ENCODE measurements at regions not wholly inside any gene's neighbourhood (a gene's known extent, or its start where the extent isn't known, plus 50 kb on each side); places are given as distances from the start of the nearest gene placed in this dataset.

DNA sequence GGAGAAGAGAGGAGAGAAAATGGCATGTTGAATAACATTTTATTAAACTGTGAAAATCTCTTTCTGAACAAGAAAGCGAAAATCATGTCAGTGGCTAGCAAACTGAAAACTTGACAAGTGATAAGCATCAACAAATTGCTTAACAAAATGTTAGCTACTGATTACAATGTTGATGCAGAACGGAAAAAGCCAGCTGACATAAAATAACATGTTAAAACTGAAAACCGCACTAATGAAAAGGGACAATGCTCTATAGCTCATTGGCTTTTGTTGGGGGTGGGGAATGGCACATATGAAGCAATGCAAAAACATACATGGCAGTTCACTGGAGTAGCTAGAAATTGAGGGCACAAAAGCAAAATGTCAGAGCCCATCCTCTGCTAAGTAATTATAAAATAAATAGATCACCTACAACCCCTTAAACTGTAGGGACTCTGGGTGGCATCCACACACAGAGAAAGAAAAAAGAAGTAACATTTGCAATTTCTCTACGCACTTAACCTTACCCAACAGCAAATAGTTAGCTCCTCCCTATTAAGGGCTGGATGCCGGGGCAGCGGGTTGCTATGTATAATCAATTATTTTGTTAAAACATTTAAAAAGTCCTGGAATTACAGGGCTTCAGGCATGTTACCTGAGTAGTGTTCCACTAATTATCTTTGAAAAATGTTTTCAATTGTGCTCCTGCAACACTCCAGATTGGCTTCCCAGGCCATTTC is 129.2 kb upstream of the USP15 start:
- TF ChIP-seq POLR2AphosphoS5 (IDR thresholded peaks at IDR 0.05; ENCODE audit: low read depth, low read length), result no peak
- TF ChIP-seq SPI1 (IDR thresholded peaks at IDR 0.05; ENCODE audit: low read depth, low read length), result no peak
- no peak for TF ChIP-seq TAF1 (IDR thresholded peaks at IDR 0.05; ENCODE audit: low read depth, low read length)
- FAIRE-seq, result no peak

DNA sequence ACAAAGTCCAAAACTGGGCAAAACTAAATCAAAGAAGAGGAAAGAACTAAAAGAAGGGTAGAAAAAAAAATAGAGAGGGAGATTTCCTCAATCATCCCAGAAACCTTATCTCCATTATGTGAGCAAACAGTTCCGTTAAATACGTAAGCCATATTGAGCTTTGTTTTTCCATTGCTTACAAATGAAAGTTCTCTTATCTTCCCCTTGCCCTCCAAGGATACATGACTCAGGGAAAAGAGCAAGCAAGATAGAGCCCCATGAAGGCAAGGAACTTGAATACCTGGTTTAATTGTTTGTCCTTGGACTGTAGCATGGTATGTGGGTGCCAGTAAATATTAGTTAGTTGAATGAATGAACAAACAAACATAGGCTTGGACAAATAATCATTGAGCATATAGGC is 126.8 kb upstream of the USP15 start:
- no peak for TF ChIP-seq TAF1 (IDR thresholded peaks at IDR 0.05; ENCODE audit: low read depth, low read length)
- no peak for TF ChIP-seq POU2F2 (IDR thresholded peaks at IDR 0.05; ENCODE audit: low read depth, low read length)
- no peak for TF ChIP-seq POLR2A (IDR thresholded peaks at IDR 0.05; ENCODE audit: low read depth, low read length)
- TF ChIP-seq SPI1 (IDR thresholded peaks at IDR 0.05; ENCODE audit: low read depth, low read length), result no peak
- no peak for TF ChIP-seq PAX5 (IDR thresholded peaks at IDR 0.05; ENCODE audit: insufficient read depth, low read length, severe bottlenecking)
- TF ChIP-seq POLR2AphosphoS5 (IDR thresholded peaks at IDR 0.05; ENCODE audit: low read depth, low read length), result no peak
- FAIRE-seq (no peak), DNase-seq (ENCODE audit: insufficient read length, low spot score) (no peak)

More for the DNA sequence above, 129.2 kb upstream of the USP15 start:
- DNase-seq (ENCODE audit: insufficient read length, low spot score), result no peak

DNA sequence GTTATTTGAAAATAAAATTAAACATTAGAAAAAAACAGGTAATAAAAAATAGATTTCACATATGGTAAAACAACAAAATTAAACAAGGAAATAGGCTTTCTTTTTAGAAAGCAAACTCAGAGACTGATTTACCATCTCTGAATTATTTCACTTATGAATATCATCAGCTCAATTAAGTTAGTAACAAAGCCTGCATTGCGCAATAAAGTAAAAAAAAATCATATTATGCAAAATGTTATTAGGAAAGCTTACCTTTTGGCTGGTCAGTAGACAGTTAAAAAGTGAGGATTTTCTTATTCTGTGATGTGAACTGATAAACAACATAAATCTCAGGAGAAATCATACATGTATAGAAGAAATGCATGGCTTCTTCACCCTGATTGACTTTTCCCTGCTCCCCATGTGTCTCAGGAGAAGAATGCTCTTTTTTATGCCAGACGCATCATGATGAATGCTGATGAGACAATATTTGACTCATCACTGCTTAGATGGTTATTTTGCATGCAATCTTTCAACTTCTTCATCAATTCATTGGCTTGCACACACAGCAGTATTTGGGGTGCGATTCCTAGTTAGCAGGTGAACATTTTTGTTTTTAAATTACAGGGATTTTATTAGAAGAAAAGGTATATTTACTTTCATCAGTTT is 124.5 kb upstream of the USP15 start:
- no peak for DNase-seq (ENCODE audit: insufficient read length, low spot score)
- FAIRE-seq, result no peak
- TF ChIP-seq PAX5 (IDR thresholded peaks at IDR 0.05; ENCODE audit: insufficient read depth, low read length, severe bottlenecking), result no peak
- TF ChIP-seq POLR2AphosphoS5 (IDR thresholded peaks at IDR 0.05; ENCODE audit: low read depth, low read length), result no peak
- TF ChIP-seq SPI1 (IDR thresholded peaks at IDR 0.05; ENCODE audit: low read depth, low read length), result no peak
- no peak for TF ChIP-seq POU2F2 (IDR thresholded peaks at IDR 0.05; ENCODE audit: low read depth, low read length)
- TF ChIP-seq POLR2A (IDR thresholded peaks at IDR 0.05; ENCODE audit: low read depth, low read length), result no peak
- no peak for TF ChIP-seq TAF1 (IDR thresholded peaks at IDR 0.05; ENCODE audit: low read depth, low read length)

DNA sequence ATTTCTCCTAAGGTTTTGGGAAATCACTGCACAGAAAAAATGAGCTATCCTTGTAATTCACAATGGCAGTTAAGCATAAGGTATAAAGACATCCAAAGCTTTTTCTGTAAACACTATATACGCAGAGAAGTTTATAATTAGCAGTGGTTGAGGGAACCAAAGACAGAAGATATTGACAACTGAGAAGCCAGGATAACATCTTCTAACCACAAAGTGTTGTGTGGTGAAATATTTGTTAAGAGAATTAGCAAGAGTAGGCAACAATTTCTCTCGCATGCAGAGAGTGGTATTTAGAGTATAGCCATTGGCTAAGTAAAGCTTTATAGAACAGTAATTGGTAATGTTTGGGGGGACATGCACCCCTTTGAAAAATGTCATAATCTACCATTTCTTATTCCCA is 123.7 kb upstream of the USP15 start:
- TF ChIP-seq PAX5 (IDR thresholded peaks at IDR 0.05; ENCODE audit: insufficient read depth, low read length, severe bottlenecking) (no peak), POLR2A (IDR thresholded peaks at IDR 0.05; ENCODE audit: low read depth, low read length) (no peak), POLR2AphosphoS5 (IDR thresholded peaks at IDR 0.05; ENCODE audit: low read depth, low read length) (no peak), POU2F2 (IDR thresholded peaks at IDR 0.05; ENCODE audit: low read depth, low read length) (no peak), TAF1 (IDR thresholded peaks at IDR 0.05; ENCODE audit: low read depth, low read length) (no peak), SPI1 (IDR thresholded peaks at IDR 0.05; ENCODE audit: low read depth, low read length) (no peak)
- DNase-seq (ENCODE audit: insufficient read length, low spot score), result no peak
- no peak for FAIRE-seq

DNA sequence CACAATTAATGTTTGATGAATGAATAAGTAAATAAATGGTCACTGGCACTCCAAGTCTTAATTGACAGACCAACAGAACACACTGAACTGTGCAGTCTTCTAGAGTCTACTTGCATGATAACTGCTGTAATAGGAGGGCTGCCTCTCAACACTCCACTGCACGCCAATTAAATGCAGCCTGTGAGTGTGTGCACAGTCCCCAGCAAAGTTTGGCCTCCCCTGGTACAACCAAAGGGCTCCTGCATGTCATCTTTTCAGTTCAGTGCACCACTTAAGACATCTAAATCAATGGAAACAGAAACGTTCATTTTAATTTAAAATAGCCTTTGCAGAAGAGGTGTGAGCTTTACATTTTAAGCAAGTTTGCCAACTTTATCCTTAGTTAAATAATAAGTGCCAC is 121.7 kb upstream of the USP15 start:
- DNase-seq (ENCODE audit: insufficient read length, low spot score), result no peak
- TF ChIP-seq POU2F2 (IDR thresholded peaks at IDR 0.05; ENCODE audit: low read depth, low read length), result no peak
- no peak for TF ChIP-seq POLR2AphosphoS5 (IDR thresholded peaks at IDR 0.05; ENCODE audit: low read depth, low read length)
- no peak for TF ChIP-seq TAF1 (IDR thresholded peaks at IDR 0.05; ENCODE audit: low read depth, low read length)
- no peak for TF ChIP-seq PAX5 (IDR thresholded peaks at IDR 0.05; ENCODE audit: insufficient read depth, low read length, severe bottlenecking)
- no peak for TF ChIP-seq POLR2A (IDR thresholded peaks at IDR 0.05; ENCODE audit: low read depth, low read length)
- TF ChIP-seq SPI1 (IDR thresholded peaks at IDR 0.05; ENCODE audit: low read depth, low read length), result no peak
- no peak for FAIRE-seq

DNA sequence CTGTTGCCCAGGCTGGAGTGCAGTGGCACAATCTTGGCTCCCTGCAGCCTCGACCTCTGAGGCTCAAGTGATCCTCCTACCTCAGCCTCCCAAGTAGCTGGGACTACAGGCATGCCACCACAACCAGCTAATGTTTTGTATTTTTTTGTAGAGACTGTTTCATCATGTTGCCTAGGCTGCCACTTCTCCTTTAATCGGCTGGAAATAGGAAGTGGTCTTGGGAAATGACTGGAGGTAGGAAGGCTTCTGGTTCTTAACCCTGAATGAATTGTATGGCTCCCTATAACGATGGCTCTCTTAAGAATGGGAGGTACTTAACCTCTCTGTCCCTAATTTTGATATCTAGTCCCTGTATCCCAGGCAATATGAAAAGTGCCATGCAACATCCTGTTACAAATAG is 113.9 kb upstream of the USP15 start:
- FAIRE-seq, result no peak
- no peak for DNase-seq (ENCODE audit: insufficient read length, low spot score)

DNA sequence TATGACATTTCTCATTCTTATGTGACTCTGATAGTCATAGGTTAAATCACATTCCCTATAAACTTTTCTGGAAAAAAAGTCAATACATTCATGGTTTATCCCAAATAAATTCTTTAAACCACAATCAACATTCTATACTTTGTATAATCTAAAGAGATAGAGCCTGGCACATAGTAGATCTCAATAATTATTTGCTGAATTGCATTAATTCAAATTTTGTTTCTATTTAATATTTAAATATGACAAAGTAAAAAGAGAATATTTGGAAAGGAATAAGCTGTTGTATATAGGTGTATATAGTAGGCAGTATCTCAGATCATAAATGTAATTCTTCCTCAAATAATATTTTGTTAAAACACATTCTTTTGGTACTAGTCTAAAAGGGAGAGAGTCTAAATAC is 102.2 kb upstream of the USP15 start:
- TF ChIP-seq TAF1 (IDR thresholded peaks at IDR 0.05; ENCODE audit: low read depth, low read length) (no peak), POU2F2 (IDR thresholded peaks at IDR 0.05; ENCODE audit: low read depth, low read length) (no peak)
- DNase-seq (ENCODE audit: insufficient read length, low spot score) (no peak), FAIRE-seq (no peak)

More for the DNA sequence above, 113.9 kb upstream of the USP15 start:
- TF ChIP-seq TAF1 (IDR thresholded peaks at IDR 0.05; ENCODE audit: low read depth, low read length) (no peak), SPI1 (IDR thresholded peaks at IDR 0.05; ENCODE audit: low read depth, low read length) (no peak), POLR2A (IDR thresholded peaks at IDR 0.05; ENCODE audit: low read depth, low read length) (no peak), PAX5 (IDR thresholded peaks at IDR 0.05; ENCODE audit: insufficient read depth, low read length, severe bottlenecking) (no peak), POU2F2 (IDR thresholded peaks at IDR 0.05; ENCODE audit: low read depth, low read length) (no peak), POLR2AphosphoS5 (IDR thresholded peaks at IDR 0.05; ENCODE audit: low read depth, low read length) (no peak)

DNA sequence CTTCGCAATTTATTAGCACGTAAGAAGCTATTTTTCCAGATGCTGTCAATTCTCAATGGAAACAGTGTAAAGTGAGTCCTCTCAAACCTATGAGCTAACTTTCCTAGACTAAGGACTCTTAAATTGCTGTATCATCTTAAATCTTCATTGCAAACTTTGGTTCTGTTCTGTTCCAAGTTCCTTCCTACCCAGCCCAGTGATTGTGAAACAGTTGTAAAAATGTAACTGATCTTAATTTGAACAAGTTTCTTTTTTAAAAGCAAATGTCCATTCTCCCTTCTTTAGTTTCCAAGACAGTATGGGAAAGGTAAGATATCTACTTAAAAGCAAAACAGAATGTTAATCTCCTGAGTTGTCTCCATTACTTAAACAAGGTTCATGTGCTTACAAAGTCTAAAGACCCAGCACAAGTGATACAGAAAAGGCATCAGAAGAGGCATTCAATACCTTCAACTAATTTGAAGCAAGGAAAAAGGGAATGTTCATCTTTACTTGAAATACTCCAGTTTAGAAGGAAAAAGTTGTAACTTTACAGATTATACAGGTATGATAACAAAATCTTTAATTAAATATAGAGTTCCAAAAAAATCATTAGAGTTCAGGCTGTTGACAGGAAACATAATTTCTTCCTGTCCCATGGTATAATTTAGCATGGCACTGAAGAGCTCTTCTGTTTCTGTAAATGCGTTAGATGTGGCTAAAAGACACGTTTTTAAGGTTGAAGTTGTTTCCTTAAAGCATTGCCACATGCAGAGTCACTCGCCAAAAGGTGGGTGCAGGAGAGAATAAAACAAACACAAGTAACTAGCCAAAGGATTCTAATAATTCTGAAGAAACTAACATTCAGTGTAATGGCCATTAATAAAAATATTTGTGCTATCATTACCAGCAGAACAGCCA is 101.5 kb upstream of the USP15 start:
- DNase-seq (ENCODE audit: insufficient read length, low spot score), result no peak
- TF ChIP-seq TAF1 (IDR thresholded peaks at IDR 0.05; ENCODE audit: low read depth, low read length) (no peak), SPI1 (IDR thresholded peaks at IDR 0.05; ENCODE audit: low read depth, low read length) (no peak), POLR2A (IDR thresholded peaks at IDR 0.05; ENCODE audit: low read depth, low read length) (no peak), POLR2AphosphoS5 (IDR thresholded peaks at IDR 0.05; ENCODE audit: low read depth, low read length) (no peak), PAX5 (IDR thresholded peaks at IDR 0.05; ENCODE audit: insufficient read depth, low read length, severe bottlenecking) (no peak), POU2F2 (IDR thresholded peaks at IDR 0.05; ENCODE audit: low read depth, low read length) (no peak)
- FAIRE-seq, result no peak

DNA sequence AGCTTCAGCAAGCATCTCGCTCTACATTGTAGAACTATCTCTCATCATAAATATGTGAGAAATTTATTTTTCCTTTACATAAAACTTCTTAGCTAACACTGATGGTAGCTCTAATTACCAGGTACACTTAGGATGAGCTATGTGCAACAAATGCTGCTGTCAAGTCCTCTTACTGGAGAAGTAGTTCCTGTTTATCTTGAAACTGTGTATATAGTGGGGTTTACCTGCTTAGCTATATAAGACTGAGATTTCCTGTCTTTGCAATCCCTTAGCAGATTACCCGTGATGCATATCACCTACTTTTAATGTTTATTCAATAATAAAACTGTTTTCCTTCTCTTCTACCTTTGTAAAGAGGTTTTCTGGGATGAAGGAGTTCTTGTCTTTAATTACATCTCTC is 98.0 kb upstream of the USP15 start:
- DNase-seq (ENCODE audit: insufficient read length, low spot score) (no peak), FAIRE-seq (no peak)

More for the DNA sequence above, 98.0 kb upstream of the USP15 start:
- TF ChIP-seq POLR2A (IDR thresholded peaks at IDR 0.05; ENCODE audit: low read depth, low read length), result no peak
- no peak for TF ChIP-seq POLR2AphosphoS5 (IDR thresholded peaks at IDR 0.05; ENCODE audit: low read depth, low read length)
- TF ChIP-seq TAF1 (IDR thresholded peaks at IDR 0.05; ENCODE audit: low read depth, low read length), result no peak
- TF ChIP-seq POU2F2 (IDR thresholded peaks at IDR 0.05; ENCODE audit: low read depth, low read length), result no peak
- no peak for TF ChIP-seq SPI1 (IDR thresholded peaks at IDR 0.05; ENCODE audit: low read depth, low read length)
